ENCODE measurements at regions not wholly inside any gene's neighbourhood (a gene's known extent, or its start where the extent isn't known, plus 50 kb on each side); places are given as distances from the start of the nearest gene placed in this dataset.

DNA sequence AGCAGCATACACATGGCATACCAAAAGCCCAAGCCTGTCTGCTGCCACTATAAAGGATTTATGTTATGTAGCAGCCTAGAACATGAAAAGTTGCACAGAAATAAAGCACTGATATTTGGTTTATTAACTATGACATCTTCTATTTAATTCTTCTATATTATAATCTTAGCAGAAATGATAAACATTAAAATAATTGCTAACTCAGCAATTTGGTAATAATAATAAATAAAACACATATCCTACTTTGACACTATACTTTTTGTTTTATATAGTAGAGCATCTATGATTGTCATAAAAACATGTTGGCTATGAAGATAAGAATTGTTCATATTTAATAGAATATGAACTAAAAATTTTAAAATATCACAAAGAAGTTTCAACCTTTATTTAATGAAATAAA lies 1733.3 kb upstream of the IGFBP7 start:
- Histone ChIP-seq H3K4me1 (ENCODE audit: control insufficient read depth, extremely low read depth, insufficient read depth, low read length) (no peaks in the 10 kb centered on the region), H3K9ac (replicated peaks; ENCODE audit: extremely low read depth, insufficient read depth, low read length) (no peak overlapping the region), H2AFZ (ENCODE audit: low read depth, low read length) (no peak overlapping the region), H3K27ac (ENCODE audit: insufficient read depth, low read depth, low read length) (no peak overlapping the region), H3K4me3 (replicated peaks in 1 of 3; ENCODE audit: insufficient read depth in 1 of 3, low read depth in 1 of 3, low read length in 3 of 3) (no peak overlapping the region), H3K9me3 (replicated peaks; ENCODE audit: control insufficient read depth, insufficient read depth, low read length) (no peaks in the 10 kb centered on the region), H3K4me2 (ENCODE audit: insufficient read depth, low read length) (no peak overlapping the region), H3K9me1 (replicated peaks; ENCODE audit: control insufficient read depth, extremely low read depth, insufficient read depth, low read length) (no peaks in the 10 kb centered on the region), H4K20me1 (replicated peaks; ENCODE audit: control insufficient read depth, extremely low read depth, insufficient read depth, low read length) (no peaks in the 10 kb centered on the region), H3K36me3 (ENCODE audit: control insufficient read depth in 2 of 2, extremely low read depth in 1 of 2, insufficient read depth in 2 of 2, low read length in 2 of 2) (no peaks in the 10 kb centered on the region), H3K27me3 (ENCODE audit: control insufficient read depth in 2 of 2, insufficient read depth in 2 of 2, low read length in 2 of 2) (no peaks in the 10 kb centered on the region), H3K79me2 (ENCODE audit: control insufficient read depth, insufficient read depth, low read length) (no peaks in the 10 kb centered on the region)
- BruUV-seq (replicated peaks), result no TSS peak
- ChIA-PET CTCF (no interaction called here), POLR2A (no interaction called here)
- no peak for DNase-seq (ENCODE audit: low read depth, low spot score)
- intact Hi-C loops (cut with micrococcal nuclease) (no loop called here), dilution Hi-C loops (cut with MboI; ENCODE audit: extremely low pct_ligation_motif_present, low sequenced_read_pairs) (no loop called here)
- TF ChIP-seq POLR2A (IDR thresholded peaks at IDR 0.05; ENCODE audit: low read depth, low read length), result no peak
- no peak for FAIRE-seq

DNA sequence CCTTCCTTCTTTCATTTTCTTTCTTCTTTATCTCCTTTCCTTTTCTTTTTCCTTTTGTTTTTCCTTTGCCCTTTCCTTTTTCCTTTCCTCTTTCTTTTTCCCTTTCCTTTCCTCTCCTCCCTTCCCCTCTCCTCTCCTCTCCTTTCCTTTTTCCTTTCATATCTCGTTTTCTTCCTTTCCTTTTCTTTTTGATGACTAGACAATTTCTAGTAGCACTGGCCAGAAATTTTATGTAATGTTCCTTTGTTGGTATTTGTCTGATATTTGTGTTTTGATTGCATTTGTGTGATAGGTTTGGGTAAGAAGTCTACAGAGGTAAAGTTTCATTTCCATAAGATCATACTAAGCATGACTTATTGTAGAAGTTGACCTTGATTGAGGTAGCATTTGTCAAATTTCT lies 1722.9 kb upstream of the IGFBP7 start:
- no peak overlapping the region for H2AFZ ChIP-seq (ENCODE audit: low read depth, low read length)
- H3K27ac ChIP-seq (ENCODE audit: insufficient read depth, low read depth, low read length), result no peak overlapping the region
- no peaks in the 10 kb centered on the region for H3K27me3 ChIP-seq (ENCODE audit: control insufficient read depth in 2 of 2, insufficient read depth in 2 of 2, low read length in 2 of 2)
- intact Hi-C loops (cut with micrococcal nuclease) (no loop called here), dilution Hi-C loops (cut with MboI; ENCODE audit: extremely low pct_ligation_motif_present, low sequenced_read_pairs) (no loop called here)
- H3K4me2 ChIP-seq (ENCODE audit: insufficient read depth, low read length), result no peak overlapping the region
- BruUV-seq (replicated peaks), result no TSS peak
- no peaks in the 10 kb centered on the region for H3K4me1 ChIP-seq (ENCODE audit: control insufficient read depth, extremely low read depth, insufficient read depth, low read length)
- no peaks in the 10 kb centered on the region for H4K20me1 ChIP-seq (replicated peaks; ENCODE audit: control insufficient read depth, extremely low read depth, insufficient read depth, low read length)
- ChIA-PET POLR2A (no interaction called here), CTCF (no interaction called here)
- H3K9me1 ChIP-seq (replicated peaks; ENCODE audit: control insufficient read depth, extremely low read depth, insufficient read depth, low read length), result no peaks in the 10 kb centered on the region
- no peaks in the 10 kb centered on the region for H3K36me3 ChIP-seq (ENCODE audit: control insufficient read depth in 2 of 2, extremely low read depth in 1 of 2, insufficient read depth in 2 of 2, low read length in 2 of 2)
- no peak for DNase-seq (ENCODE audit: low read depth, low spot score)
- no peak for TF ChIP-seq CTCF (IDR thresholded peaks at IDR 0.05; ENCODE audit: extremely low read depth in 1 of 2, insufficient read depth in 1 of 2, low read depth in 1 of 2, low read length in 2 of 2)
- no peak for TF ChIP-seq POLR2AphosphoS5 (IDR thresholded peaks at IDR 0.05; ENCODE audit: insufficient read depth, low read depth, low read length)
- TF ChIP-seq POLR2A (IDR thresholded peaks at IDR 0.05; ENCODE audit: low read depth, low read length), result no peak
- TF ChIP-seq GATA2 (IDR thresholded peaks at IDR 0.05; ENCODE audit: insufficient read depth, insufficient read length, low read depth, low read length), result no peak
- no peak for TF ChIP-seq EZH2 (IDR thresholded peaks at IDR 0.05; ENCODE audit: borderline replicate concordance, low read depth, low read length, severe bottlenecking)
- no peak for TF ChIP-seq JUN (IDR thresholded peaks at IDR 0.05; ENCODE audit: borderline replicate concordance, insufficient read depth, insufficient read length, low read depth)
- TF ChIP-seq MYC (IDR thresholded peaks at IDR 0.05; ENCODE audit: low read depth, low read length), result no peak
- TF ChIP-seq MAX (IDR thresholded peaks at IDR 0.05; ENCODE audit: insufficient read depth, insufficient read length), result no peak
- TF ChIP-seq FOS (IDR thresholded peaks at IDR 0.05; ENCODE audit: borderline replicate concordance, insufficient read depth, low read length), result no peak
- no peak overlapping the region for H3K9ac ChIP-seq (replicated peaks; ENCODE audit: extremely low read depth, insufficient read depth, low read length)
- H3K9me3 ChIP-seq (replicated peaks; ENCODE audit: control insufficient read depth, insufficient read depth, low read length), result peaks cover 2% of the 10 kb centered on the region
- H3K4me3 ChIP-seq (replicated peaks in 1 of 3; ENCODE audit: insufficient read depth in 1 of 3, low read depth in 1 of 3, low read length in 3 of 3), result no peak overlapping the region
- FAIRE-seq, result no peak
- H3K79me2 ChIP-seq (ENCODE audit: control insufficient read depth, insufficient read depth, low read length), result no peaks in the 10 kb centered on the region

Measured in endothelial cell of umbilical vein (primary cell).